Activated CD4-positive, alpha-beta T cell treated with anti-CD3 and anti-CD28 coated beads, Interleukin-2, amount 50 U/mL, for 16 hours (primary cell): ENCODE measurements at regions not wholly inside any gene's neighbourhood (a gene's known extent, or its start where the extent isn't known, plus 50 kb on each side); places are given as distances from the start of the nearest gene placed in this dataset.
"Not testable (repeated sequence)": the region's sequence is repeated elsewhere in the genome, so short reads cannot be mapped to it uniquely, and the experiment has no call there.

Experiments
- DNase-seq: peaks from one replicate; pipeline ENCODE4 v3.0.0-alpha.2; 2020

DNA sequence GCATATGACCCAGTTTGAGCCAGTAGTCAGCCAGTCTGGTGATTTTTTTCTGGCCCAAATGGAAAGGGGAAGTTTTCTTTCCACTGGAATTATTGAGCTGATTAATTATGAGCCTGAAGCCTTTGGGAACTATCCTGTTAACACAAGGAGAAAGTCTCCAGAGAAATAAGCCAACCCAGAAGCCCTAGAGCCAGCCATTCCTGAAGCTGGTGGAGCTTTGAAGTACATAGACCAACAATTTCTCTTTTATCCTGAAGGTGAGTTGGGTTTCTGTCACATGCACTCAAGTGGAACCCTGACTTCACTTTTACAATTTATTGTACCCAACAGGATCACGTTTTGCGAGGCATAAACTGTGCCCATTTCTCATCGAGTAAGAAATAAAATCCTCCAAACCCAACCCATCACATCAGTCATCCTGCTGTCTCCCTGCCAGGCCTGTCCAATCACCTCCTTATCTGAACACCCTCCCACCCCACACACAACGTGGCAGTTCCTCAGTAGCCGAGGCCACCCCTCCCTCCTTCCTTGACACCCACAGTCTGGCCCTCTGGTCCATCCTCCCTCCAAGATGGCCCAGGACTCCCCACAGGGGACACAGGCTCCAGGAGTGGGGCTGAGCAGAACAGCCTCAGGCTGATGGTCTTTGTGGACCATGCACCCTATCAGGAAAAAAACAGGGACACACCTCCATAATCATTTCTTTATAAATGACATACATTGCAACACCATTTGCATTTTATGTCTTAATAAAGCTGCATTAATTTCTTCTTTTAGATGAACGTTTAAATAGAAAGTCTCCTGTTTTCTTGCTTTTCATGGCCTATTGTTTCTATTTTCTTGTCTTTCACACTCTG, 55.7 kb upstream of the GATA2 start:
- no peak for DNase-seq

DNA sequence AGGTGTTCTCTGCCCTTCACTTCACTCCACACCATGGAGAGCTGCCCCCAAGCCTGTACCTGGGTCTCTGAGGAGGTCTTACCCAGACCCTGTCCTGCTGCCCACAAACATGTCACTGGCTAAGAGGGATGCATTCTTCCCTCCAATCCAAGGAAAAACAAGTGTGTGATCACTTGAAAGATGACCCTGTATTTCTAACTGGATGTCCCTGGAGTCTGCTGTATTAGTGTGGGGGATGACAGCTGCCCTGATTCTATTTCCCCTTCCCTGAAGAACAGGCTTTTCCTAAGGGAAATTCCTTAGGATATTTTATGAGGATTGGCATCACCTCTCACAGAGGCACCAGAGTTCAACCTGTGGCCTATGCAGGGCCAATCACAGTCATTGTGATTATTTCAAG, 55.0 kb upstream of the GATA2 start:
- no peak for DNase-seq

DNA sequence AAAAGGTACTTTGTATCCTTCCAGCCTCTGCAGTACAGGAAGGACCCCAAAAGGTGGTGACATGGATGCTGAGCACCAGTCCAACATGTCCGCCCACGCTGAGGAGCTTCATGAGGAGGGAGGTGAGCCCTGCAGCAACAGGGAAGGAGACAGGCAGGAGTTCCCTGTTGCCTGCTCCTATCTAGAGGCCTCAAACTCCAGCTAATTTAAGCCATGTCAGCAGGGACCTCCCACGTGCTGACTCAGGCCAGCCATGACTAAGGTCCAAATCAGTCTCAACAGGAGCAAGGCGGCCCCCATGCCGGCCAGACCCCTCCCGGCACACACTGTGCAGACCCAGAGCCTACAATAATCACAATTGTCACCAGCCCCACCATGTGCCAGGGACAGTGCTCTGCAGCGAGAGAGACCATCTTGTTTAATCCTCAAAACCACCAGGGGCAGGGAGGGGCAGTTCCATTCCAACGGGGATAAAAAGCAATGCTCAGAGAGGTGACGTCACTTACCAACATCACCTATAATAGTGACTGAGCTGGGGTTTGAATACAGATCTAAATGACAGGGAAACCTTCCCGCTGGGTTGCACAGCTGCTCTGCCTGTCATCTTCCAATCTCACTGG, 54.5 kb upstream of the GATA2 start:
- no peak for DNase-seq

DNA sequence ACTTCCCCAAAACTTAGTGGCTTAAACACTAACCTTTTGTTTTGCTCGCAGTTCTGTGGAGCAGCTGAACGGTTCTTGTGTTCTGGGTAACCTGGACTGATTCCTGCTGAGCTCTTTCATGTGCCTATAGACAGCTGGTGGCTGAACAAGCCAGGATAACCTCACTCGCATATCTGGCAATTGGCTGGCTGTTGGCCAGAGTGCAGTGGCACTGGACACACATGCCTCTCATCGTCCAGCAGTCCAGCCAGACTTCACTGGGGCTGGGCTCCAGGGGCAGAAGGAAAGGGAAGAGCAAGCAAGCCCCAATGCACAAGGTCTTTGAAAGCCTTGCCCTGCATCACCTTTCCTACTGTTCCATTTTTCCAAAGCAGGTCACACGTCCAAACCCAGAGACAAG, 53.6 kb upstream of the GATA2 start:
- no peak for DNase-seq

DNA sequence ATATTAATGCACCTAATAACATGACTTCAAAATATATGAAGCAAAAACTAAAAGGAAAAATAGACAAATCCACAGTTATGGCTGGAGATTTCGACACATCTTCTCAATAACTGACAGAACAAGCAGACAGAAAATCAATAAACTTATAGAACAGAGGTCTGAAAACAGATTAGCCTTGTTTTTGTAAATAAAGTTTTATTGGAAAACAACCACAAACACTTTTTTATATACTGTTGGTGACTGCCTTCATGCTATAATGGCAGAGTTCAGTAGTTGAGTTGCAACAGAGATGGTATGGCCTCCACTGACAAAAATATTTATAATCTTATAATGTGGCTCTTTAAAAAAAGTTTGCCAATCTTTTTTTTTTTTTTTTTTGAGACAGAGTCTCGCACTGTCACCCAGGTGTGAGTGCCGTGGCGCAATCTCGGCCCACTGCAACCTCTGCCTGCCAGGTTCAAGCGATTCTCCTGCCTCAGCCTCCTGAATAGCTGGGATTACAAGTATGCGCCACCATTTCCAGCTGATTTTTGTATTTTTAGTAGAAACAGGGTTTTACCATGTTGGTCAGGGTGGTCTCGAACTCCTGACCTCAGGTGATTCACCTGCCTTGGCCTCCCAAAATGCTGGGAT, 52.2 kb upstream of the GATA2 start:
- no peak for DNase-seq

DNA sequence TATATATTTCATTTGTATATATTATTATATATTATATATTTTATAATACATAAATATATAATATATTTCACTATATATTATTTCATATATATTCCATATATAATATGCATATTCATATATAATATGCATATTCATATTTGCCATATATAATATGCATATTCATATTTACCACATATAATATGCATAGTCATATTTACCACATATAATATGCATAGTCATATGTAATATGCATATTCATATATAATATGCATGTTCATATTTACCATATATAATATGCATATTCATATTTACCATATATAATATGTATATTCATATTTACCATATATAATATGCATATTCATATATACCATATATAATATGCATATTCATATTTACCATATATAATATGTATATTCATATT, 51.2 kb upstream of the GATA2 start:
- DNase-seq, result no peak

DNA sequence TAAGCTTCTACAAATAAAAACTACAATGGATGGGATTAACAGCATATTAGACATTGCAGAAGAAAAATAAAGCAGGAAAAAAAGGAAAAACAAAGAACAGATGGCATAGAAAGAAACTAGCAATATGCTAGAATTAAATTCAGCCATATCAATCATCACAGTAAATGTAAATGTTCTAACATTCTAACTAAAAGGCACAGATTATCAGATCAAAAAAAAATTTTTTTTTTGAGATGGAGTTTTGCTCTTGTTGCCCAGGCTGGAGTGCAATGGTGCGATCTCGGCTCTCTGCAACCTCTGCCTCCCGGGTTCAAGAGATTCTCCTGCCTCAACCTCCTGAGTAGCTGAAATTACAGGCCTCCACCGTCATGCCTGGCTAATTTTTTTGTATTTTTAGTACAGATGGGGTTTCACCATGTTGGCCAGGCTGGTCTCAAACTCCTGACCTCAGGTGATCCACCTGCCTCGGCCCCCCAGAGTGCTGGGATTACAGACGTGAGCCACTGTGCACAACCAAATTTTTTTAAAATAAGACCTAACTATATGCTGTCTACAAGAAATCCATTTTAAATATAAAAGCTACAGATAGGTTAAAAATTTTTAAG, 50.7 kb upstream of the GATA2 start:
- not testable (repeated sequence) for DNase-seq
